ENCODE measurements at regions not wholly inside any gene's neighbourhood (a gene's known extent, or its start where the extent isn't known, plus 50 kb on each side); places are given as distances from the start of the nearest gene placed in this dataset.

DNA sequence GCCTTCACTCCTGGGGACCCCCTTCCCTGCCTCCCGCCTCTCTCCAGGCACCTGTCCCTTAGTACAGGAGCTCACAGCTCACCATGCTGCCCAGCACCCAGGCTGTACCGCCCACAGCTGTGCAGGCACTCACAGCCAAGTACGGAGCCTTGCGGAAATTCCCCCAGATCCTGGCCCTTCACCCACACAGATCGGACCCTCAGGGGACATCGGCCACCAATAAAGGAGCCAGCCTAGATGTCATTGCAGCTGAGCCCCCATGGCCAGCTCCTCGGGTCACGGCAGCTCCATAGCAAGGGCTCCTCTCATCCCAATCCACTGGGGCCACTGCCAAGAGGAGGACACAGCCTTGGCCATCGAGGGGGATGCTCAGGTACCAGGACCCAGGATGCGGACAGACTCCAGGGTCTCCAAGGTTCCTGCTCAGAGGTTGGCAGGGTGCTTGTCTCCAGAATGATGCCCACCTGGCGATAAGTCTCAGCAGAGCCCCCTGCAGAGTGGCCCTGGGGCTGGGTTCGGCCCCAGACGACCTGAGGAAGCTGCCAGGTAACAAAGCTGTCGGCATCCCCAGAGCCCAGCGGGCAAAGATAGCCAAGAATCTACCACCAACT is 82.3 kb downstream of the YTHDF1 start:
- in situ Hi-C loops (cut with MboI; ENCODE audit: low pct_unique_long_range_greater_than_20kb in 2 of 9, low sequenced_read_pairs in 9 of 9, unreplicated experiment in 9 of 9), result no loop called here
- 40 to 86% (median 80%) methylated on average over 1 to 3 of the region's 15 CpGs; no CpG with 5 or more reads in 5 of the 10 experiments for WGBS, 10 experiments
- no peak overlapping the region for H3K4me3 ChIP-seq
- peaks cover 20% of the 10 kb centered on the region in 2 donors for H3K4me1 ChIP-seq (replicated peaks in 1 of 2)
- no peak for ATAC-seq (replicated peaks in 6 of 8)
- no peak overlapping the region for H3K27ac ChIP-seq

DNA sequence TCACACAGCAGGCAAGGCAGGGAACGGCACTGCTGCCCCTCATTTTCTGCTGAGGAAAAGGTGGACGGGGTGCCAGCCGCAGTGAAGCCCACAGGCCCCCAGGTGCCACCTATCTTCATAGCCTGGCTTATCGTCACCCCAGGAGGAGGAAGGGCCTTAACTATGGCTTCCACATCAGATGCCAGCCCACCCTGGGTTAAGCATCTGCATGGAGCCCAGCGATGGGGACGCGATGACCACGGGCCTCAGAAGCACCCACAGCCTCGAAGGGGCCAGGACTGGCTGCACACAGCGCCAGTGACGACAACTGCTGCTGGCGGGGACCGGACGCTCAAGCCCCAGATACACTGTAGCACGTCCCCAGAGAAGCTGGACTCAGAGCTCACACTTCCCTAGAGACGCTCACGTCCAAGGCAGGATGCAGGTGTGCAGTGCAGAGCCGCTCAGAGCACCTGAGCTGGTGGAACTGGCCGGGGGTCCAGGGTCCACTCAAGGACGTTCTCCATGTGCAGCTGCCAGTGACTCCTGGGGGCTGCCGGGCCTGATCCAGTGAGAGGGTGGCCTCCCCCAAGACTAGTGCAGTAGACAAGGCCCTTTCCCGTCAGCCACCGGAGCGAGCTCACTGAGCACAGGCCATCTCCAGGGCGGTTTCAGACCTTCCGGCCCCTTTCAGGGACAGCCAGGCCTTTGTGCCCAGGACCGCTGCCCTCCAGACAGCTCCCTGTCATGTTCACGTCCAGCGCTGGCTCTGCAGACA is 83.0 kb downstream of the YTHDF1 start:
- Histone ChIP-seq H3K27ac (no peak overlapping the region), H3K4me1 (replicated peaks in 1 of 2) (peaks cover 13 to 20% of the 10 kb centered on the region in 2 donors), H3K4me3 (no peak overlapping the region)
- in situ Hi-C loops (cut with MboI; ENCODE audit: low pct_unique_long_range_greater_than_20kb in 2 of 9, low sequenced_read_pairs in 9 of 9, unreplicated experiment in 9 of 9), result no loop called here
- 56 to 91% (median 82%) methylated on average over 2 to 8 of the region's 29 CpGs; no CpG with 5 or more reads in 4 of the 10 experiments for WGBS, 10 experiments
- no peak for ATAC-seq (replicated peaks in 6 of 8)

DNA sequence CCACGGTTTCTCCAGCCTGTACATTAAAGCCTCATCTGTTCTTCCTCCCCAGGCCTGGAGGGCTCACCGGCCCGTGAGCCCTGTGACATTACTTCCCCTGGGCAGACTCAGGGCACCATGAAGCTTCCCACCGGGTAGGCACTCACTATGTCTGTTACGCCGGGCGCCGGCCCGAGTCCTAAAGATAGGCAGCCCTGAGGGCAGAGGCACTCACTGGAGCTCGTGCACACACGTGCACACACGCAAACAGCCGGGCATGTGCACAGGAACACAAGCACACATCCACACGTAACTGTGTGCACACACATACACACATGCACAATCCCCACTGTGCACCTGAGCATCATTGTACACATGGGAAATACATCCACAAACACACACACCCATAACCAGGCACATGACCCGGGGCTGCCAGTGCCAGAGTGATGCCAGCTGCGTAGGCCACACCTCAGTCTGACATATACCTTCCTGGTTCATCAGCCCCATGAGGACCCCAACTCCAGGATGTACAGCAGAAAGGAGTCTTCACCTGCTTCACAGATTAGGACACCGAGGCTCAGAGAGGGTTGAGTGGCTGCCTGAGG is 83.7 kb downstream of the YTHDF1 start:
- no peak for ATAC-seq (replicated peaks in 6 of 8)
- no peak overlapping the region for H3K4me3 ChIP-seq
- H3K4me1 ChIP-seq (replicated peaks in 1 of 2), result peaks cover 12 to 20% of the 10 kb centered on the region in 2 donors
- whole genome bisulfite sequencing, 10 experiments, result 48 to 100% (median 85%) methylated on average over 2 to 16 of the region's 17 CpGs; no CpG with 5 or more reads in 4 of the 10 experiments
- in situ Hi-C loops (cut with MboI; ENCODE audit: low pct_unique_long_range_greater_than_20kb in 2 of 9, low sequenced_read_pairs in 9 of 9, unreplicated experiment in 9 of 9), result no loop called here
- H3K27ac ChIP-seq, result no peak overlapping the region

DNA sequence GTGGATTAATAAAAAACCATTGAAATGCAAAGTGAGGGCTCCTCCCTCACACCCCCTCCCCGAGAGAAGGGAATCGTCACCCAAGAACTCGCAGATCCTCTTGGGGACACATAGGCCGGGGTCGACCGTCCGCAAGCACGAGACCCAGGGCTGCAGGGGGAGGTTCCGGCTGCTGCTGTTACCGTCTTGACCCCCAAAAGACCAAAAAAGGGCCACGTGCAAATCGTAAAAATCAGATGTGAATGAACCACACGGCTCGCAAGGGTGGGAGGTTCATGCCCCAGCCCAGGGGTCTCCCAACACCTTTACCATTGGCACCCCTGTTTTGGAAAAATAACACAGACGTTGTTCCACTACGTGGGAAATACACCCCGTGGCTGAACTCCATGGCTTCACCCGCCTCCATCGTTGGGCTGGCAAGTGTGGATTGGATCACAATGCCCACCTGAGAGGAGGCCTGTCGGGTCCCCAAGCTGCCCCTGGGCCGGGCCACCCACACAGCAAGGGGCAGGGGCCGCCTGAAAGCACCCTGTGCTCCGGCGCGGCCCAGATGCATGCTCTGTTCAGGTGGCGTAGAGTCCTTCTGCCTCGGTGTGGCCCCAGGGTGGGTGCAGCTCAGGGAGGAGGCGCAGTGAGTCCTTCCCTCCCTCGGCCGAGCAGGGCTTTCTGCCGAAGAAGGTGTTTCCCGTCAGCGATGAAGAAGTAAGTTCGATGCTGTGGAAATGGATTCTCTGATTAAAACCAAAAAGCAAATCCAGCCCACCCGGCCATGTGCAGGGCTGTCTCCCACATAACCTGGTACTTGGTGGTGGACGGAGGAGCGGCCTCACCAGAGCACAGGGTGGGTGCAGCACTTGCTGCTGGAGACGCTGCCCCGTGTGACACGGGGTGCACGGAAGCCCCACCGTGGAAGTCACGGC is 85.0 kb downstream of the YTHDF1 start:
- peak in 3 of 8 experiments; percentile 19 to 27 (median 25) for ATAC-seq (replicated peaks in 6 of 8)
- H3K4me1 ChIP-seq (replicated peaks in 1 of 2), result peaks cover 12 to 20% of the 10 kb centered on the region in 2 donors
- in situ Hi-C loops (cut with MboI; ENCODE audit: low pct_unique_long_range_greater_than_20kb in 2 of 9, low sequenced_read_pairs in 9 of 9, unreplicated experiment in 9 of 9), result no loop called here
- H3K4me3 ChIP-seq, result no peak overlapping the region
- peak overlapping the region; percentile 38 to 78 for H3K27ac ChIP-seq
- WGBS, 10 experiments, result 29 to 88% (median 60%) methylated on average over 4 to 15 of the region's 43 CpGs; no CpG with 5 or more reads in 3 of the 10 experiments

DNA sequence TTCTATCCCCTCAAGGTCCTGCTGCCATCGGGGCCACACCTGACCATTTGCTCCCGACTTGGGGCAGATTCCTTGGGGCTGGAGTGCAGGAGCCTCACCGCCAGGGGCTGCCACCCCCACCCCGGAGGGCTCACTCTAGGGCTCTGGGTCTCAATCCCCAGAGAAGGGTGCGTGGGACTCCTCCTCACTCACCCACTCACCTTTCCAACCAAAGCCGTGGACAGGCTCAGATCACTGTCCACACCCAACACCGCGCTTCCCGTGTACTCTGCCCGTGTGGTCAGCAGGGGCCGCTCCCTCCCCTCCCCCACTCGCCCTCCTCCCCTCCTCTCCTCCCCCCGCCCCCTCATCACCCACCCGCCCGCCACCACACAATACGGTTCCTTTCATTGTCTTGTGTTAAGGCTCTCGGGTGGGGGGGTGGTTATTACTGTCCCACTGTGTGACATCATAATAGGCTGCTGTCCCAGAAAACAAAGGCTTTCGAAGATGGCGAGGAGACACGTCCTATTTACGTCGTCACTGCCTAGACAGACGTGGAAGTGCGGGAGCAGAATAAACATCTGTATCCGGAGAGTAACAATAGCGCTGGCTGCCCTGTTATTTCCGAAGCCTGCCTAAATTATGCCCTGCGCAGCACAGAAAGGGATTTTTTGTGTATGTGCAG is 85.8 kb downstream of the YTHDF1 start:
- WGBS, 10 experiments, result 0 to 37% (median 33%) methylated on average over 1 to 10 of the region's 28 CpGs; no CpG with 5 or more reads in 7 of the 10 experiments
- ATAC-seq (replicated peaks in 6 of 8), result peak in 5 of 8 experiments; percentile 49 to 73 (median 68)
- H3K4me1 ChIP-seq (replicated peaks in 1 of 2), result peaks cover 15 to 25% of the 10 kb centered on the region in 2 donors
- in situ Hi-C loops (cut with MboI; ENCODE audit: low pct_unique_long_range_greater_than_20kb in 2 of 9, low sequenced_read_pairs in 9 of 9, unreplicated experiment in 9 of 9), result no loop called here
- peak overlapping the region; percentile 38 to 78 for H3K27ac ChIP-seq
- no peak overlapping the region for H3K4me3 ChIP-seq

DNA sequence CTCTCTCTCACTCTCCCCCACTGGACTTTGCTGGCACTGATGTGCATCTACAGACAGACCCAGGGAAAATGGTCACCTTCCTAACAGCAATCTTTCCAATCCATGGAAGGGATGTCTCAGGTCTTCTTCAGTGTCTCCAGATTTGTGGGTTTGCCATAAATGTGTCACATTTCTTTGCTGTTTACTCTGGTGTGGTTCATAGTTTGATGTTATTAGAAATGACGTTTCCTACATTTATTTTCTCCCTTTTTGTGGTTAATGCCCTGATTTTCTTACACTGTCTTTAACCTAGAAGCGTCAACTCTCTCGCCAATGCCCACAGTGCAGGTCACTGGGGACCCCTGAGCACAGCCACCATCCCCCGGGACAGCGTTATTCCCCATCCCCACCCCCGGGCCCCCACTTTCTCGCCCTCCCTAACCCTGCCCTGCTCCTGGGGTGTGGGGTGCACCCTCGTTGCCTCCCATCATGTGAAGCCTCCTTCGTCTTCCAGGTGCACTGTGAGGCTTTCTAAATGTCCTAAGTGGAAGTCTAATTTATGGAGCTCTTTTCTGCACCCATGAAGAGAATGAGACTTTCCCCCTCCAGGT is 86.5 kb downstream of the YTHDF1 start:
- Histone ChIP-seq H3K27ac (no peak overlapping the region), H3K4me3 (no peak overlapping the region), H3K4me1 (replicated peaks in 1 of 2) (peaks cover 15 to 31% of the 10 kb centered on the region in 2 donors)
- WGBS, 10 experiments, result 0 to 100% (median 52%) methylated on average over 1 to 5 of the region's 9 CpGs; no CpG with 5 or more reads in 5 of the 10 experiments
- in situ Hi-C loops (cut with MboI; ENCODE audit: low pct_unique_long_range_greater_than_20kb in 2 of 9, low sequenced_read_pairs in 9 of 9, unreplicated experiment in 9 of 9), result no loop called here
- ATAC-seq (replicated peaks in 6 of 8), result no peak

DNA sequence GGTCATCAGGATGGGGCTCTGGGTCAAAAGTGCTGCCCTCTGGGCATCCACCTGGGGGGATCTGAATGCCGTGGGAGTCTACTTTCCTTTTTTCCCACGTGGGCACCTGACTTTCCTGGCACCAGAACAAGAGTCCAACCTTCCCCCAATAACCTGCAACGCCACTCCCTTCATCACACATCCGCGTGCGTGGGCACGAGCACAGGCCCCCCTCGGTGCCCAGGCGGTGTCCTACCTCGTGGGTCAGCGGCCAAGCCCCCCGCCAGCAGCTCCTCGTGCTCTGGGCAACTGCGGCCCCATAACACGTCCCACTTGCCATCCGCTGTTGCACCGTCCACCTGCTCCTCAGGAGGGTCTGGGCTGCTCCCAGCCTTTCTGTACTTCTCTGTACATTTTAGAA is 87.0 kb downstream of the YTHDF1 start:
- no peak for ATAC-seq (replicated peaks in 6 of 8)
- in situ Hi-C loops (cut with MboI; ENCODE audit: low pct_unique_long_range_greater_than_20kb in 2 of 9, low sequenced_read_pairs in 9 of 9, unreplicated experiment in 9 of 9), result no loop called here

DNA sequence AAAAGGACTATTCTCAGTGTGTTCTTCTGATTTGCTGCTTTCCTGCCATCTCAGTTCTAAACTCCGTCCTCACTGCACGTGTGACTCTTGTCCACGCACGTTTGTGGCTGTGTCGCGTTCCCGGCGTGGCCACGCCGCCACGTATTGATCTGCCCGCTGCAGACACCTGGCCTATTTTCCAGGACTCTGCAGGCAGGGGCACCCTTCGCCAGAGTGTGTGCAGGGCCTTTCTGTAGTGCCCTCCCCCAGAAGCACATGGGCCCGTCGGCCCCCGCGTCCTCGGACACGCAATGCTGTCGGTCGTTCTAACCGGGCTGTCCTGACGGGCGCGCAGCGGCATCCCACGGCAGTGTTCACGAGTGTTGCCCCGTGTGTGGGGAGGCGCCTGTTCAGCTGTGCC is 87.6 kb downstream of the YTHDF1 start:
- no peak overlapping the region for H3K4me3 ChIP-seq
- ATAC-seq (replicated peaks in 6 of 8), result no peak
- no peak overlapping the region for H3K27ac ChIP-seq
- H3K4me1 ChIP-seq (replicated peaks in 1 of 2), result peaks cover 15 to 31% of the 10 kb centered on the region in 2 donors
- in situ Hi-C loops (cut with MboI; ENCODE audit: low pct_unique_long_range_greater_than_20kb in 2 of 9, low sequenced_read_pairs in 9 of 9, unreplicated experiment in 9 of 9), result no loop called here
- 66 to 100% (median 95%) methylated on average over 1 to 21 of the region's 30 CpGs; no CpG with 5 or more reads in 3 of the 10 experiments for WGBS, 10 experiments

More for the DNA sequence above, 87.0 kb downstream of the YTHDF1 start:
- Histone ChIP-seq H3K27ac (no peak overlapping the region), H3K4me1 (replicated peaks in 1 of 2) (peaks cover 15 to 31% of the 10 kb centered on the region in 2 donors), H3K4me3 (no peak overlapping the region)
- 28 to 96% (median 67%) methylated on average over 1 to 16 of the region's 17 CpGs; no CpG with 5 or more reads in 2 of the 10 experiments for WGBS, 10 experiments

DNA sequence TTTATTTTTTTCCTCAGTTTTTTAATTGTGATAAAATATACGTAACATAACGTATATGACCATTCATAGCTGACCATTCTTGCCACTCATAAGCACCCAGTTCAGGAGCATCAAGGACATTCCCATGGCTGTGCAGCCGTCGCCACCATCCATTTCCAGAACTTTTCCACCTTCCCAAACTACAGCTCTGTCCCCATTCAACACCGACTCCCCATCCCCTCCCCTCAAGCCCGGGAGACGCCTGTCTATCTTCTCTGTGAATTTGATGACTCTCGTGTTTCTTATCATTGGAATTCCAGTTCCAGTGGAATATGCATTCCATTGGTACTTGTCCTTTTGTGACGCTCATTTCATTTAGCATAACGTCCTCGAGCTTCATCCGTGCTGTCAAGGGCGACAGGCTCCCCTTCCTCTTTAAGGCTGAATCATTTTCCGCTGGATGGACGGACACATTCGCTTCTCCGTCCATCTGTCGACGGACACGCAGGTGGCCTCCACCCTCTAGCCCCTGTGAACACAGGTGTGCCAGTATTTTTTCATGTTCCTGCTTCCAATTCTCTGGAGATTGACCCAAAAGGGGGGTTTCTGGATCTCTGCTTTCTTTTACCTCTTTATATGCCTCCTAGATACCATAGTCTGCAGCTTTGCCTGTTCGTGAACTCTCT is 88.1 kb downstream of the YTHDF1 start:
- ATAC-seq (replicated peaks in 6 of 8), result no peak
- 35 to 100% (median 72%) methylated on average over 1 to 17 of the region's 21 CpGs; no CpG with 5 or more reads in 1 of the 10 experiments for WGBS, 10 experiments
- in situ Hi-C loops (cut with MboI; ENCODE audit: low pct_unique_long_range_greater_than_20kb in 2 of 9, low sequenced_read_pairs in 9 of 9, unreplicated experiment in 9 of 9), result no loop called here
- H3K27ac ChIP-seq, result no peak overlapping the region
- H3K4me1 ChIP-seq (replicated peaks in 1 of 2), result peaks cover 15 to 31% of the 10 kb centered on the region in 2 donors
- no peak overlapping the region for H3K4me3 ChIP-seq

DNA sequence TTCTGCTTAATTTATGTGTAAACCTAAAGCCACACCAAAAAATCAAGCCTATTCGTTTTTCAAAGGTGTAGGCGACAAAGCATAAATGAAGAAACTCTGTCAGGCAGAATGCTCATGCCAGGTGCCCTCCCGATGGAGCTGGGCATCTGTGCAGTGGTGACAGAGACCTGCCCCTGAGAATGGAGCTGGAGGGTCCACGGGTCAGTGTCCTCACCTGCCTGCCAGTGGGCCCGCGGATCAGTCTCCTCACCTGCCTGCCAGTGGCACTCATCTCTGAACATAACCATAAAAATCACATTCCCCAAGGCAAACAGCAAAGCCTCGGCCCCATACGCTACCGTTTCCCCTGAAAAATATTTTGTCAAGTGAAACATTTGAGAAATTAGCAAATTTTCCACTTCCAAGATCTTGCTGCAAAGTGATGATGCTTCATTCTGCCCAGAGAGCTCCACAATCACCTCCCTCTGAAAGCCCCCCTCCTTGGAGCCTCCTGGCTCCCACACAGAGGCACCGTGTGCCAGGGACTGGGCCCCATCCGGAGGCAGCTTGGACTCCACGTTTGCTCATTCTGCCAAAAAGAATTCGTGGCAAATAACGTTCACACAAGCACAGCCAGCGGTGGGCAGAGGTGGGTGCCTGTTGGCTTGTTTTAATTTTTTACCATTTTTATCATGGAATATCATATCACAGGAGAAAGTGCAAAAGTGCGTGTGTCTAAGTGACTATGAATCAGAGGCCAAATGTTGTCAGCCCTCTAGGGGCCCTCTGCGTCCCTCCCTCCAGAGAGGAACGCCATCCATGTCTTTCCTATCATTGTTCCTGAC is 88.8 kb downstream of the YTHDF1 start:
- no peak overlapping the region for H3K27ac ChIP-seq
- in situ Hi-C loops (cut with MboI; ENCODE audit: low pct_unique_long_range_greater_than_20kb in 2 of 9, low sequenced_read_pairs in 9 of 9, unreplicated experiment in 9 of 9), result no loop called here
- H3K4me3 ChIP-seq, result no peak overlapping the region
- peaks cover 15 to 31% of the 10 kb centered on the region in 2 donors for H3K4me1 ChIP-seq (replicated peaks in 1 of 2)
- ATAC-seq (replicated peaks in 6 of 8), result no peak
- WGBS, 10 experiments, result 8 to 83% (median 67%) methylated on average over 2 to 14 of the region's 18 CpGs; no CpG with 5 or more reads in 2 of the 10 experiments
